Panc1 (cell line): ENCODE measurements at regions not wholly inside any gene's neighbourhood (a gene's known extent, or its start where the extent isn't known, plus 50 kb on each side); places are given as distances from the start of the nearest gene placed in this dataset.

Source experiments
- ATAC-seq: fragments of 200-7000 bp; cut with Tn5 transposase; 2 replicates; pipeline ENCODE4 v1.9.1; 2020; ENCODE audit warnings: mild to moderate bottlenecking, moderate library complexity
- BruUV-seq: library from RNA; stranded (reverse); fragments of 400-500 nt; replicated peaks from 2 replicates; lab custom pipeline; 2021; lab: Mats Ljungman, UMichigan
- CTCF ChIA-PET: fragments of 300-600 bp; sonication (Branson Sonifier 250); formaldehyde crosslinking; loops from one replicate; lab custom pipeline; 2022; ENCODE audit warnings: antibody characterized with exemption; lab: Charles Lee
- POLR2A ChIA-PET: fragments of 300-600 bp; sonication (Branson Sonifier 250); formaldehyde crosslinking; loops from one replicate; lab custom pipeline; 2022; ENCODE audit warnings: antibody characterized with exemption; lab: Charles Lee
- DNase-seq: peaks from one replicate; pipeline ENCODE4 v3.0.0-alpha.2; 2010; ENCODE audit warnings: low read depth, low spot score
- H3K27ac ChIP-seq: 2 replicates; pipeline ENCODE4 v1.5.1; 2011; ENCODE audit warnings: mild to moderate bottlenecking, low read length, inconsistent platforms
- H3K27me3 ChIP-seq: fragments of 200-500 bp; sonication (Bioruptor generic); 2 replicates; pipeline ENCODE4 v1.6.0; 2014; ENCODE audit warnings: low read length, inconsistent platforms; ENCODE audit not compliant: control insufficient read depth, insufficient read depth
- H3K36me3 ChIP-seq: fragments of 200-500 bp; sonication (Bioruptor generic); 2 replicates; pipeline ENCODE4 v1.5.1; 2014; ENCODE audit warnings: inconsistent platforms, mild to moderate bottlenecking, low read length, moderate library complexity; ENCODE audit not compliant: control insufficient read depth, insufficient read depth
- H3K4me1 ChIP-seq: 2 replicates; pipeline ENCODE4 v1.5.1; 2011; ENCODE audit warnings: inconsistent platforms, mild to moderate bottlenecking, low read length, moderate library complexity; ENCODE audit not compliant: control insufficient read depth, insufficient read depth
- H3K4me3 ChIP-seq, 2 experiments: 2 replicates each; pipeline ENCODE4 v1.5.1; 2011 to 2012; ENCODE audit warnings: low read depth in 2 of 2, low read length in 2 of 2, mild to moderate bottlenecking in 2 of 2, inconsistent platforms in 1 of 2, moderate library complexity in 1 of 2
- H3K9me3 ChIP-seq: fragments of 200-500 bp; sonication (Bioruptor generic); 2 replicates; pipeline ENCODE4 v1.5.1; 2014; ENCODE audit warnings: low read depth, mild to moderate bottlenecking, inconsistent platforms, low read length, moderate library complexity; ENCODE audit not compliant: control insufficient read depth, insufficient read depth
- POLR2AphosphoS5 ChIP-seq: IDR thresholded peaks from 2 replicates; pipeline ENCODE4 v1.6.1; 2012; ENCODE audit warnings: mild to moderate bottlenecking, low read depth, low read length, moderate library complexity
- SIN3A ChIP-seq: IDR thresholded peaks from 2 replicates; pipeline ENCODE4 v1.6.1; 2012; ENCODE audit warnings: low read depth, mild to moderate bottlenecking, low read length, moderate library complexity, borderline replicate concordance; ENCODE audit not compliant: insufficient read depth
- TCF7L2 ChIP-seq: IDR thresholded peaks from 2 replicates; pipeline ENCODE4 v1.6.1; 2011; ENCODE audit warnings: mild to moderate bottlenecking, low read depth, low read length, inconsistent platforms
- in situ Hi-C: cut with HindIII; loops from 2 replicates; pipeline ENCODE4 v1.10.0; 2016; ENCODE audit warnings: low sequenced_read_pairs, low pct_unique_long_range_greater_than_20kb
- intact Hi-C: fragments of 100-400 bp; cut with micrococcal nuclease; formaldehyde crosslinking; loops from one replicate; pipeline ENCODE4 v1.10.0; 2022; ENCODE audit not compliant: unreplicated experiment
- TF ChIP-seq, protein P1 (sequence below), 2 experiments: IDR thresholded peaks; 2 replicates each; pipeline ENCODE4 v1.6.1; 2011 to 2012; ENCODE audit warnings: low read depth in 2 of 2, control low read depth in 1 of 2, low read length in 1 of 2, mild to moderate bottlenecking in 1 of 2, moderate library complexity in 1 of 2; ENCODE audit not compliant: insufficient read depth in 1 of 2
- TF ChIP-seq, protein P2 (sequence below): fragments of 450-650 bp; IDR thresholded peaks from 2 replicates; pipeline ENCODE4 v1.5.1; 2017; ENCODE audit warnings: mild to moderate bottlenecking

DNA sequence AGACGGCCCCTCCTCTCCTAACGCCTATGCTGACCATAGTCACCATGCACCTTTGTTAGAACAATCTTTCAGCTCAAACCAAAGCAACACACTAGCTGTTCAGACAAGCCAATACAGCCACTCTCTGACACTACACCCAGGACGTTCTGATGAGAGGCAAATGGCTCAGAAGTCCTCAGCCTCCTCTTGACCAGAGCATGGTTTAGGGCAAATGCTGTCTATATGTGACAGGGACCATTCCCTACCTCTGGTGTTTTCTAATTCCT lies 264.8 kb upstream of the HES1 start:
- DNase-seq (no peak), ATAC-seq (no peak)
- Histone ChIP-seq H3K4me3 (no peak overlapping the region), H3K27me3 (no peaks in the 10 kb centered on the region), H3K27ac (peak overlapping the region; percentile 67), H3K36me3 (no peaks in the 10 kb centered on the region), H3K9me3 (no peaks in the 10 kb centered on the region), H3K4me1 (peaks cover 37% of the 10 kb centered on the region)
- in situ Hi-C loops (no loop called here), intact Hi-C loops (no loop called here)
- ChIA-PET CTCF (no interaction called here), POLR2A (no interaction called here)
- TF ChIP-seq TCF7L2, result no peak
- no peak for TF ChIP-seq POLR2AphosphoS5
- TF ChIP-seq, protein P1, sequence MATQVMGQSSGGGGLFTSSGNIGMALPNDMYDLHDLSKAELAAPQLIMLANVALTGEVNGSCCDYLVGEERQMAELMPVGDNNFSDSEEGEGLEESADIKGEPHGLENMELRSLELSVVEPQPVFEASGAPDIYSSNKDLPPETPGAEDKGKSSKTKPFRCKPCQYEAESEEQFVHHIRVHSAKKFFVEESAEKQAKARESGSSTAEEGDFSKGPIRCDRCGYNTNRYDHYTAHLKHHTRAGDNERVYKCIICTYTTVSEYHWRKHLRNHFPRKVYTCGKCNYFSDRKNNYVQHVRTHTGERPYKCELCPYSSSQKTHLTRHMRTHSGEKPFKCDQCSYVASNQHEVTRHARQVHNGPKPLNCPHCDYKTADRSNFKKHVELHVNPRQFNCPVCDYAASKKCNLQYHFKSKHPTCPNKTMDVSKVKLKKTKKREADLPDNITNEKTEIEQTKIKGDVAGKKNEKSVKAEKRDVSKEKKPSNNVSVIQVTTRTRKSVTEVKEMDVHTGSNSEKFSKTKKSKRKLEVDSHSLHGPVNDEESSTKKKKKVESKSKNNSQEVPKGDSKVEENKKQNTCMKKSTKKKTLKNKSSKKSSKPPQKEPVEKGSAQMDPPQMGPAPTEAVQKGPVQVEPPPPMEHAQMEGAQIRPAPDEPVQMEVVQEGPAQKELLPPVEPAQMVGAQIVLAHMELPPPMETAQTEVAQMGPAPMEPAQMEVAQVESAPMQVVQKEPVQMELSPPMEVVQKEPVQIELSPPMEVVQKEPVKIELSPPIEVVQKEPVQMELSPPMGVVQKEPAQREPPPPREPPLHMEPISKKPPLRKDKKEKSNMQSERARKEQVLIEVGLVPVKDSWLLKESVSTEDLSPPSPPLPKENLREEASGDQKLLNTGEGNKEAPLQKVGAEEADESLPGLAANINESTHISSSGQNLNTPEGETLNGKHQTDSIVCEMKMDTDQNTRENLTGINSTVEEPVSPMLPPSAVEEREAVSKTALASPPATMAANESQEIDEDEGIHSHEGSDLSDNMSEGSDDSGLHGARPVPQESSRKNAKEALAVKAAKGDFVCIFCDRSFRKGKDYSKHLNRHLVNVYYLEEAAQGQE (IDR thresholded peaks at IDR 0.05; ENCODE audit: insufficient read depth in 1 of 2, low read depth in 2 of 2, low read length in 1 of 2), result no peak
- TF ChIP-seq SIN3A, result no peak
- no TSS peak for BruUV-seq

GRCh38 chr3:193872265-193872753 lies 263.6 kb upstream of the HES1 start:
- H3K4me1 ChIP-seq, result peaks cover 37% of the 10 kb centered on the region

More at GRCh38 chr3:193872265-193872753, 263.6 kb upstream of the HES1 start:
- in situ Hi-C loops (no loop called here), intact Hi-C loops (loop anchor here (2.0 kb wide), 1 partner anchor 130 kb away; no protein-coding TSS in a partner anchor)
- ATAC-seq (peak; percentile 85), DNase-seq (peak; percentile 94)
- peak; percentile 56; the same call in 1 of the 2 replicates for TF ChIP-seq TCF7L2
- no peak for TF ChIP-seq SIN3A
- peak; percentile 71; the same call in 1 of the 2 replicates for TF ChIP-seq POLR2AphosphoS5
- TF ChIP-seq, protein P2, sequence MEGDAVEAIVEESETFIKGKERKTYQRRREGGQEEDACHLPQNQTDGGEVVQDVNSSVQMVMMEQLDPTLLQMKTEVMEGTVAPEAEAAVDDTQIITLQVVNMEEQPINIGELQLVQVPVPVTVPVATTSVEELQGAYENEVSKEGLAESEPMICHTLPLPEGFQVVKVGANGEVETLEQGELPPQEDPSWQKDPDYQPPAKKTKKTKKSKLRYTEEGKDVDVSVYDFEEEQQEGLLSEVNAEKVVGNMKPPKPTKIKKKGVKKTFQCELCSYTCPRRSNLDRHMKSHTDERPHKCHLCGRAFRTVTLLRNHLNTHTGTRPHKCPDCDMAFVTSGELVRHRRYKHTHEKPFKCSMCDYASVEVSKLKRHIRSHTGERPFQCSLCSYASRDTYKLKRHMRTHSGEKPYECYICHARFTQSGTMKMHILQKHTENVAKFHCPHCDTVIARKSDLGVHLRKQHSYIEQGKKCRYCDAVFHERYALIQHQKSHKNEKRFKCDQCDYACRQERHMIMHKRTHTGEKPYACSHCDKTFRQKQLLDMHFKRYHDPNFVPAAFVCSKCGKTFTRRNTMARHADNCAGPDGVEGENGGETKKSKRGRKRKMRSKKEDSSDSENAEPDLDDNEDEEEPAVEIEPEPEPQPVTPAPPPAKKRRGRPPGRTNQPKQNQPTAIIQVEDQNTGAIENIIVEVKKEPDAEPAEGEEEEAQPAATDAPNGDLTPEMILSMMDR, result no peak
- no peaks in the 10 kb centered on the region for H3K27me3 ChIP-seq
- no TSS peak for BruUV-seq
- H3K36me3 ChIP-seq, result no peaks in the 10 kb centered on the region
- no peak overlapping the region for H3K4me3 ChIP-seq
- ChIA-PET CTCF (interaction anchor here (0.6 kb wide), 1 partner anchor 25 kb away, joined by 8 read pairs; no protein-coding TSS in a partner anchor), POLR2A (no interaction called here)
- H3K27ac ChIP-seq, result peak overlapping the region; percentile 76
- H3K9me3 ChIP-seq, result no peaks in the 10 kb centered on the region
